ENCODE measurements at regions not wholly inside any gene's neighbourhood (a gene's known extent, or its start where the extent isn't known, plus 50 kb on each side); places are given as distances from the start of the nearest gene placed in this dataset.

GRCh38 chr2:41949883-41950665, 97.7 kb upstream of the PKDCC start:
- no peak for TF ChIP-seq CTCF (IDR thresholded peaks at IDR 0.05; ENCODE audit: insufficient read depth, low read depth, low read length)
- no peak for TF ChIP-seq EZH2 (IDR thresholded peaks at IDR 0.05; ENCODE audit: insufficient read depth, low read length)

All from astrocyte (in vitro differentiated cells and primary cell).